ENCODE measurements at regions not wholly inside any gene's neighbourhood (a gene's known extent, or its start where the extent isn't known, plus 50 kb on each side); places are given as distances from the start of the nearest gene placed in this dataset.

DNA sequence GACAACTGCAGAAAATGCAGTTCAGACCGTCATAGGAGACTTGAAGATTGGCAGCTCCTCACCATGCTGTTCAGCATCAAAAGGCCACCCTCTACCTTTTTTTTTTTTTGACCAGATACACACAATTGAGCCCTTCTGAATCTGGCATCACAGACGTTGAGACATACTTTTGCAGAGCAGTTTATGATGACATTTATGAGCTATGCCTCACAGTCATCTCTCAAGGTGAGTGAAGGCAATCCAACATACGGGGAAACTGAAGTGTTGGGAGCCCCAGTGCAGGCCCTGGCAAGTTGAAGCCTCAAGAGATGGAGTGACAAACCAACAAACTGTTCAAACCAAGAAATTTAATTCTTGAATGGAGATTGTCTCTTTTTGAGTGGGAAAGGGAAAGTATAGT is 83.6 kb upstream of the DLX6 start:
- TF ChIP-seq, protein P1, sequence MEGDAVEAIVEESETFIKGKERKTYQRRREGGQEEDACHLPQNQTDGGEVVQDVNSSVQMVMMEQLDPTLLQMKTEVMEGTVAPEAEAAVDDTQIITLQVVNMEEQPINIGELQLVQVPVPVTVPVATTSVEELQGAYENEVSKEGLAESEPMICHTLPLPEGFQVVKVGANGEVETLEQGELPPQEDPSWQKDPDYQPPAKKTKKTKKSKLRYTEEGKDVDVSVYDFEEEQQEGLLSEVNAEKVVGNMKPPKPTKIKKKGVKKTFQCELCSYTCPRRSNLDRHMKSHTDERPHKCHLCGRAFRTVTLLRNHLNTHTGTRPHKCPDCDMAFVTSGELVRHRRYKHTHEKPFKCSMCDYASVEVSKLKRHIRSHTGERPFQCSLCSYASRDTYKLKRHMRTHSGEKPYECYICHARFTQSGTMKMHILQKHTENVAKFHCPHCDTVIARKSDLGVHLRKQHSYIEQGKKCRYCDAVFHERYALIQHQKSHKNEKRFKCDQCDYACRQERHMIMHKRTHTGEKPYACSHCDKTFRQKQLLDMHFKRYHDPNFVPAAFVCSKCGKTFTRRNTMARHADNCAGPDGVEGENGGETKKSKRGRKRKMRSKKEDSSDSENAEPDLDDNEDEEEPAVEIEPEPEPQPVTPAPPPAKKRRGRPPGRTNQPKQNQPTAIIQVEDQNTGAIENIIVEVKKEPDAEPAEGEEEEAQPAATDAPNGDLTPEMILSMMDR (IDR thresholded peaks at IDR 0.05): no peak
- TF ChIP-seq POLR2A (IDR thresholded peaks at IDR 0.05): no peak
- TF ChIP-seq POLR2AphosphoS5 (IDR thresholded peaks at IDR 0.05): no peak
- TF ChIP-seq EP300 (IDR thresholded peaks at IDR 0.05): no peak

Measured in suprapubic skin (tissue), 4 donors.